Cardiac muscle cell (in vitro differentiated cells and primary cell): ENCODE measurements at regions not wholly inside any gene's neighbourhood (a gene's known extent, or its start where the extent isn't known, plus 50 kb on each side); places are given as distances from the start of the nearest gene placed in this dataset.

Source experiments
- DNase-seq, 2 donors: peaks; one replicate each; pipeline versions ENCODE4 v3.0.0 to v3.0.0-alpha.2; 2010 to 2017; ENCODE audit warnings: low read depth in 1 of 2, low spot score in 1 of 2
- H3K27ac ChIP-seq: fragments of 200-600 bp; sonication (generic); 2 replicates; pipeline ENCODE4 v1.5.1; 2016
- H3K27me3 ChIP-seq: fragments of 200-600 bp; sonication (generic); 2 replicates; pipeline ENCODE4 v1.6.0; 2016; ENCODE audit warnings: control low read depth
- H3K36me3 ChIP-seq: fragments of 200-600 bp; sonication (generic); 2 replicates; pipeline ENCODE4 v1.5.1; 2016; ENCODE audit warnings: control low read depth
- H3K4me1 ChIP-seq: fragments of 200-600 bp; sonication (generic); 2 replicates; pipeline ENCODE4 v1.8.1; 2017; ENCODE audit warnings: low read depth, mild to moderate bottlenecking, mixed run types
- H3K4me3 ChIP-seq: fragments of 200-600 bp; sonication (generic); 2 replicates; pipeline ENCODE4 v1.5.1; 2016; ENCODE audit warnings: mild to moderate bottlenecking
- H3K9me3 ChIP-seq: fragments of 200-600 bp; sonication (generic); 2 replicates; pipeline ENCODE4 v1.5.1; 2017; ENCODE audit warnings: low read depth, mild to moderate bottlenecking, control low read depth
- CTCF ChIP-seq: IDR thresholded peaks from 2 replicates; pipeline ENCODE4 v1.5.1; 2012; ENCODE audit warnings: low read depth, mild to moderate bottlenecking, low read length

GRCh38 chr12:4107911-4108697 lies 165.5 kb upstream of the CCND2 start:
- TF ChIP-seq CTCF: no peak
- no peaks in the 10 kb centered on the region for H3K9me3 ChIP-seq
- H3K27me3 ChIP-seq: no peaks in the 10 kb centered on the region
- H3K4me3 ChIP-seq: no peak overlapping the region
- H3K27ac ChIP-seq: no peak overlapping the region
- H3K36me3 ChIP-seq: no peaks in the 10 kb centered on the region
- no peak for DNase-seq
- H3K4me1 ChIP-seq: no peaks in the 10 kb centered on the region

GRCh38 chr12:4107436-4107878 lies 166.1 kb upstream of the CCND2 start:
- Histone ChIP-seq H3K36me3 (no peaks in the 10 kb centered on the region), H3K4me3 (no peak overlapping the region), H3K27me3 (no peaks in the 10 kb centered on the region), H3K4me1 (no peaks in the 10 kb centered on the region), H3K27ac (no peak overlapping the region), H3K9me3 (no peaks in the 10 kb centered on the region)
- TF ChIP-seq CTCF: peak; percentile 67
- peak; percentile 47 to 61 for DNase-seq

- H3K36me3 ChIP-seq: no peaks in the 10 kb centered on the region
- no peak for DNase-seq
- H3K27me3 ChIP-seq: no peaks in the 10 kb centered on the region
- H3K9me3 ChIP-seq: no peaks in the 10 kb centered on the region
- no peak overlapping the region for H3K27ac ChIP-seq
- TF ChIP-seq CTCF: no peak
- H3K4me3 ChIP-seq: no peak overlapping the region
- no peaks in the 10 kb centered on the region for H3K4me1 ChIP-seq
These were observed 166.9 kb upstream of the CCND2 start for GRCh38 chr12:4106621-4107020.

- H3K4me1 ChIP-seq: no peaks in the 10 kb centered on the region
- no peaks in the 10 kb centered on the region for H3K27me3 ChIP-seq
- no peaks in the 10 kb centered on the region for H3K36me3 ChIP-seq
- no peak overlapping the region for H3K27ac ChIP-seq
- no peaks in the 10 kb centered on the region for H3K9me3 ChIP-seq
- H3K4me3 ChIP-seq: no peak overlapping the region
- no peak for TF ChIP-seq CTCF
- DNase-seq: no peak
These were observed 168.8 kb upstream of the CCND2 start for GRCh38 chr12:4104722-4105244.

GRCh38 chr12:4099276-4099675 lies 174.3 kb upstream of the CCND2 start:
- no peaks in the 10 kb centered on the region for H3K36me3 ChIP-seq
- no peaks in the 10 kb centered on the region for H3K4me1 ChIP-seq
- H3K27me3 ChIP-seq: no peaks in the 10 kb centered on the region
- TF ChIP-seq CTCF: no peak
- H3K27ac ChIP-seq: no peak overlapping the region
- no peak for DNase-seq
- no peaks in the 10 kb centered on the region for H3K9me3 ChIP-seq
- H3K4me3 ChIP-seq: no peak overlapping the region
